Suprapubic skin (tissue), 4 donors: ENCODE measurements at regions not wholly inside any gene's neighbourhood (a gene's known extent, or its start where the extent isn't known, plus 50 kb on each side); places are given as distances from the start of the nearest gene placed in this dataset.
A peak's percentile ranks its signal among the peaks of the same experiment; 100 is the strongest.

Experiments
- DNase-seq, 2 donors: peaks; one replicate each; pipeline ENCODE4 v3.0.0-alpha.2; 2019; ENCODE audit warnings: low spot score in 2 of 2
- H3K27ac ChIP-seq: fragments of 200-600 bp; sonication (generic); one replicate; pipeline ENCODE4 v1.5.1; 2019
- H3K27me3 ChIP-seq: fragments of 200-600 bp; sonication (generic); one replicate; pipeline ENCODE4 v1.5.1; 2019
- H3K36me3 ChIP-seq: fragments of 200-600 bp; sonication (generic); one replicate; pipeline ENCODE4 v1.5.1; 2019
- H3K4me1 ChIP-seq: fragments of 200-600 bp; sonication (generic); one replicate; pipeline ENCODE4 v1.5.1; 2019
- H3K4me3 ChIP-seq: fragments of 200-600 bp; sonication (generic); one replicate; pipeline ENCODE4 v1.5.1; 2019; ENCODE audit warnings: mild to moderate bottlenecking
- H3K9me3 ChIP-seq: fragments of 200-600 bp; sonication (generic); one replicate; pipeline ENCODE4 v1.5.1; 2019
- EP300 ChIP-seq: sonication (generic); formaldehyde crosslinking; IDR thresholded peaks from one replicate; pipeline ENCODE4 v1.6.1; 2017; ENCODE audit warnings: antibody characterized with exemption
- POLR2A ChIP-seq, 2 donors: fragments of 450-650 bp; IDR thresholded peaks; one replicate each; pipeline ENCODE4 v1.6.1; 2017; ENCODE audit warnings: antibody characterized with exemption in 2 of 2, mild to moderate bottlenecking in 2 of 2, moderate library complexity in 2 of 2
- POLR2AphosphoS5 ChIP-seq, 3 donors: sonication (generic); formaldehyde crosslinking; IDR thresholded peaks; one replicate each; pipeline ENCODE4 v1.6.1; 2017; ENCODE audit warnings: antibody characterized with exemption in 3 of 3
- WGBS: methylation state at CpG from one replicate; pipeline ENCODE4 v1.1.5; 2018; 5-methylcytosine and 5-hydroxymethylcytosine counted together
- TF ChIP-seq, protein P1 (sequence below), 2 donors: fragments of 200-600 bp in 1 of 2; fragments of 450-650 bp in 1 of 2; sonication (generic) in 1 of 2; IDR thresholded peaks; one replicate each; pipeline ENCODE4 v1.5.1; 2016 to 2019; ENCODE audit warnings: antibody characterized with exemption in 2 of 2, mild to moderate bottlenecking in 1 of 2, moderate library complexity in 1 of 2

GRCh38 chr2:8469709-8470493 lies 212.0 kb upstream of the ID2 start:
- no peaks in the 10 kb centered on the region for H3K36me3 ChIP-seq
- DNase-seq = peak in 1 of 2 donors; percentile 56
- WGBS = 68% methylated on average over 11 of the region's 11 CpGs

GRCh38 chr2:8472545-8473323 lies 209.1 kb upstream of the ID2 start:
- Histone ChIP-seq H3K4me3 (no peak overlapping the region), H3K4me1 (peaks cover 7% of the 10 kb centered on the region), H3K9me3 (no peaks in the 10 kb centered on the region), H3K36me3 (no peaks in the 10 kb centered on the region), H3K27ac (no peak overlapping the region), H3K27me3 (no peaks in the 10 kb centered on the region)
- TF ChIP-seq, protein P1, sequence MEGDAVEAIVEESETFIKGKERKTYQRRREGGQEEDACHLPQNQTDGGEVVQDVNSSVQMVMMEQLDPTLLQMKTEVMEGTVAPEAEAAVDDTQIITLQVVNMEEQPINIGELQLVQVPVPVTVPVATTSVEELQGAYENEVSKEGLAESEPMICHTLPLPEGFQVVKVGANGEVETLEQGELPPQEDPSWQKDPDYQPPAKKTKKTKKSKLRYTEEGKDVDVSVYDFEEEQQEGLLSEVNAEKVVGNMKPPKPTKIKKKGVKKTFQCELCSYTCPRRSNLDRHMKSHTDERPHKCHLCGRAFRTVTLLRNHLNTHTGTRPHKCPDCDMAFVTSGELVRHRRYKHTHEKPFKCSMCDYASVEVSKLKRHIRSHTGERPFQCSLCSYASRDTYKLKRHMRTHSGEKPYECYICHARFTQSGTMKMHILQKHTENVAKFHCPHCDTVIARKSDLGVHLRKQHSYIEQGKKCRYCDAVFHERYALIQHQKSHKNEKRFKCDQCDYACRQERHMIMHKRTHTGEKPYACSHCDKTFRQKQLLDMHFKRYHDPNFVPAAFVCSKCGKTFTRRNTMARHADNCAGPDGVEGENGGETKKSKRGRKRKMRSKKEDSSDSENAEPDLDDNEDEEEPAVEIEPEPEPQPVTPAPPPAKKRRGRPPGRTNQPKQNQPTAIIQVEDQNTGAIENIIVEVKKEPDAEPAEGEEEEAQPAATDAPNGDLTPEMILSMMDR (IDR thresholded peaks at IDR 0.05) = no peak
- TF ChIP-seq POLR2A (IDR thresholded peaks at IDR 0.05) = no peak
- TF ChIP-seq POLR2AphosphoS5 (IDR thresholded peaks at IDR 0.05) = no peak
- TF ChIP-seq EP300 = no peak
- WGBS = 86% methylated on average over 7 of the region's 7 CpGs
- peak in 1 of 2 donors; percentile 21 for DNase-seq

More at GRCh38 chr2:8469709-8470493, 212.0 kb upstream of the ID2 start:
- H3K4me3 ChIP-seq = no peak overlapping the region
- H3K27ac ChIP-seq = no peak overlapping the region
- H3K9me3 ChIP-seq = no peaks in the 10 kb centered on the region
- no peak for TF ChIP-seq POLR2A (IDR thresholded peaks at IDR 0.05)
- TF ChIP-seq, protein P1 (IDR thresholded peaks at IDR 0.05) = no peak
- no peak for TF ChIP-seq EP300
- no peaks in the 10 kb centered on the region for H3K4me1 ChIP-seq
- H3K27me3 ChIP-seq = no peaks in the 10 kb centered on the region

DNA sequence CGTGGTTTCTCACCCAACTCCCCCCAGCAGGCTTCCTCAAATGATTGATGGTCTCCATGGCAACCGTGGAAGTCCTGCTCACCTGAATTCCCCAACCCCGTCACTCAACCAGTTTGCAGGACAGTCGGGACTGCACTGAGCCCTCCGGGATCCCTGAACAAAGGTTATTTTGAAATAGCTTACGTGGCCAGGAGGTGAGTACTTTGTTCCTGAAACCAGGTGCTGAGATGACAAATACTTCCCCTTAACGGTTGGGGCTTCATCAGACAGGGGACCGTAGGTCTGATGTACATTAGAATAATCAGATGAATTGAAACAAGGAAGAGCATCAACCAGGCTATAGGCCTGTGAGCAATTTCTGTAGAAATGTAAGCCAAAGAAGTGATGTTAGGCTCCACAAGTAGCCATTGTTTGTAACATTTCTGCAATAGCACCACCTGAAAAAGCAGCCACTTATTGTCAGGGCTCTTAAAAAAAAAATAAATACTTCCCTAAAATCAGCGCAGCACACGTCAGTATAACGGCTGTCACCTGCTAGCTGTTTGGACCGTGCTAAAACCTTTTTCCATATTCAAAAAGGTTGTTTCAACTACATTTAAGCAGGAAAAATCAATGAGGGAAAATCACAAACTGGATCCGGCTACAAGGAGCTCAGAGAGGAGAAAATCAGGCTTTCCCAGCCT lies 206.4 kb upstream of the ID2 start:
- Histone ChIP-seq H3K9me3 (no peaks in the 10 kb centered on the region), H3K27me3 (no peaks in the 10 kb centered on the region), H3K36me3 (no peaks in the 10 kb centered on the region), H3K4me1 (peaks cover 13% of the 10 kb centered on the region), H3K27ac (peak overlapping the region; percentile 10), H3K4me3 (no peak overlapping the region)
- DNase-seq = peak in 1 of 2 donors; percentile 48
- 73% methylated on average over 13 of the region's 13 CpGs for WGBS
- TF ChIP-seq POLR2AphosphoS5 (IDR thresholded peaks at IDR 0.05) (no peak), EP300 (no peak), POLR2A (IDR thresholded peaks at IDR 0.05) (no peak)
- TF ChIP-seq, protein P1 (IDR thresholded peaks at IDR 0.05) = no peak

GRCh38 chr2:8477552-8478470 lies 204.0 kb upstream of the ID2 start:
- WGBS = 73% methylated on average over 12 of the region's 16 CpGs
- Histone ChIP-seq H3K27me3 (no peaks in the 10 kb centered on the region), H3K4me1 (peaks cover 13% of the 10 kb centered on the region), H3K36me3 (no peaks in the 10 kb centered on the region), H3K4me3 (no peak overlapping the region), H3K9me3 (no peaks in the 10 kb centered on the region), H3K27ac (peak overlapping the region; percentile 61)
- TF ChIP-seq POLR2AphosphoS5 (IDR thresholded peaks at IDR 0.05) = no peak
- TF ChIP-seq, protein P1 (IDR thresholded peaks at IDR 0.05) = no peak
- no peak for TF ChIP-seq POLR2A (IDR thresholded peaks at IDR 0.05)
- no peak for TF ChIP-seq EP300
- peak in 1 of 2 donors; percentile 69 for DNase-seq
